ENCODE measurements at regions not wholly inside any gene's neighbourhood (a gene's known extent, or its start where the extent isn't known, plus 50 kb on each side); places are given as distances from the start of the nearest gene placed in this dataset.
A peak's percentile ranks its signal among the peaks of the same experiment; 100 is the strongest.

GRCh38 chr9:89943728-89944127 is 338.9 kb downstream of the GADD45G start:
- H3K9me3 ChIP-seq = no peaks in the 10 kb centered on the region
- intact Hi-C loops (cut with DNase I; ENCODE audit: low total_unique reads) (loop anchor here (10.0 kb wide), 1 partner anchor 339 kb away; the partner anchor contains the start of gene GADD45G), in situ Hi-C loops (cut with MboI; ENCODE audit: low pct_ligation_motif_present in 1 of 4, low pct_unique_long_range_greater_than_20kb in 1 of 4, low sequenced_read_pairs in 3 of 4) (no loop called here)
- peak overlapping the region in 2 of 4 donors; percentile 1 to 27 for H3K27ac ChIP-seq
- WGBS, 2 donors (ENCODE audit: low coverage in 1 of 2) = 33 to 59% methylated on average over 2 to 3 of the region's 3 CpGs
- TF ChIP-seq POLR2A (IDR thresholded peaks at IDR 0.05) (no peak), POLR2AphosphoS5 (IDR thresholded peaks at IDR 0.05) (peak in 2 of 3 donors; percentile 6 to 29), EP300 (IDR thresholded peaks at IDR 0.05; ENCODE audit: low read depth) (no peak)
- TF ChIP-seq, protein P1, sequence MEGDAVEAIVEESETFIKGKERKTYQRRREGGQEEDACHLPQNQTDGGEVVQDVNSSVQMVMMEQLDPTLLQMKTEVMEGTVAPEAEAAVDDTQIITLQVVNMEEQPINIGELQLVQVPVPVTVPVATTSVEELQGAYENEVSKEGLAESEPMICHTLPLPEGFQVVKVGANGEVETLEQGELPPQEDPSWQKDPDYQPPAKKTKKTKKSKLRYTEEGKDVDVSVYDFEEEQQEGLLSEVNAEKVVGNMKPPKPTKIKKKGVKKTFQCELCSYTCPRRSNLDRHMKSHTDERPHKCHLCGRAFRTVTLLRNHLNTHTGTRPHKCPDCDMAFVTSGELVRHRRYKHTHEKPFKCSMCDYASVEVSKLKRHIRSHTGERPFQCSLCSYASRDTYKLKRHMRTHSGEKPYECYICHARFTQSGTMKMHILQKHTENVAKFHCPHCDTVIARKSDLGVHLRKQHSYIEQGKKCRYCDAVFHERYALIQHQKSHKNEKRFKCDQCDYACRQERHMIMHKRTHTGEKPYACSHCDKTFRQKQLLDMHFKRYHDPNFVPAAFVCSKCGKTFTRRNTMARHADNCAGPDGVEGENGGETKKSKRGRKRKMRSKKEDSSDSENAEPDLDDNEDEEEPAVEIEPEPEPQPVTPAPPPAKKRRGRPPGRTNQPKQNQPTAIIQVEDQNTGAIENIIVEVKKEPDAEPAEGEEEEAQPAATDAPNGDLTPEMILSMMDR (IDR thresholded peaks at IDR 0.05) = no peak
- no peaks in the 10 kb centered on the region for H3K36me3 ChIP-seq
- no peaks in the 10 kb centered on the region for H3K27me3 ChIP-seq
- H3K4me1 ChIP-seq = peaks cover 5 to 13% (median 9%) of the 10 kb centered on the region in 4 donors
- no peak overlapping the region for H3K4me3 ChIP-seq
- DNase-seq = no peak

DNA sequence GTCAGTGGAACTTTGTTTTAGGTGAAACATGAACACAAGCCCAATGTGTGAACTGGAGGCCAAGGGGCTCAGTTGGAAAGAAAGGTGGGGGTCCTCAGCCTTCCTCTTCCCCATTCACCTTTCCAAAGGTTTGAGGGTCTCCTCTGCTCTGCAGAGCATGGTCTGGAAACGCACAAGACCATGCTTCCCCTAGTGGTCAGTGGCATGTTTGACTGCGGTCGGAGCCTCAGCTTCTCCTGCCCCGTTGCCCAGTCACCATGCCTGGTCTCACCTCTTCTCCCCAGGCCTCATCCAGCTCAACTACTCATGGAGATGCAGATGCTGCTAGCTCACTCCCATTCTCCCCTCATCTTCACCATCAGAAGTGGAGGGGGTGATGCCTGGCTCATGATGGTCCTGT is 340.3 kb downstream of the GADD45G start:
- in situ Hi-C loops (cut with MboI; ENCODE audit: low pct_ligation_motif_present in 1 of 4, low pct_unique_long_range_greater_than_20kb in 1 of 4, low sequenced_read_pairs in 3 of 4) = no loop called here
- no peaks in the 10 kb centered on the region for H3K36me3 ChIP-seq

GRCh38 chr9:89946741-89947140 is 341.9 kb downstream of the GADD45G start:
- TF ChIP-seq POLR2AphosphoS5 (IDR thresholded peaks at IDR 0.05) = peak in 1 of 3 donors; percentile 76
- TF ChIP-seq POLR2A (IDR thresholded peaks at IDR 0.05) = no peak
- Histone ChIP-seq H3K36me3 (no peaks in the 10 kb centered on the region), H3K4me3 (no peak overlapping the region), H3K4me1 (peaks cover under 1 to 13% (median 7%) of the 10 kb centered on the region in 4 donors), H3K27me3 (no peaks in the 10 kb centered on the region), H3K27ac (no peak overlapping the region), H3K9me3 (no peaks in the 10 kb centered on the region)
- in situ Hi-C loops (cut with MboI; ENCODE audit: low pct_ligation_motif_present in 1 of 4, low pct_unique_long_range_greater_than_20kb in 1 of 4, low sequenced_read_pairs in 3 of 4) = no loop called here
- no peak for DNase-seq
- 60 to 81% methylated on average over 3 of the region's 3 CpGs for WGBS, 2 donors (ENCODE audit: low coverage in 1 of 2)
- intact Hi-C loops (cut with DNase I; ENCODE audit: low total_unique reads) = loop anchor here (10.0 kb wide), 1 partner anchor 342 kb away; the partner anchor contains the start of gene GADD45G

More for the DNA sequence above, 340.3 kb downstream of the GADD45G start:
- no peaks in the 10 kb centered on the region for H3K27me3 ChIP-seq
- no peaks in the 10 kb centered on the region for H3K9me3 ChIP-seq
- H3K4me1 ChIP-seq = peaks cover 5 to 13% (median 9%) of the 10 kb centered on the region in 4 donors
- H3K27ac ChIP-seq = no peak overlapping the region
- no peak overlapping the region for H3K4me3 ChIP-seq
- TF ChIP-seq EP300 (IDR thresholded peaks at IDR 0.05; ENCODE audit: low read depth) (no peak), POLR2A (IDR thresholded peaks at IDR 0.05) (no peak)
- WGBS, 2 donors (ENCODE audit: low coverage in 1 of 2) = 94% methylated on average over 4 of the region's 4 CpGs; no CpG with 5 or more reads in 1 of the 2 donors
- DNase-seq = no peak
- intact Hi-C loops (cut with DNase I; ENCODE audit: low total_unique reads) = loop anchor here (10.0 kb wide), 1 partner anchor 340 kb away; the partner anchor contains the start of gene GADD45G

- no peak for DNase-seq
- Histone ChIP-seq H3K9me3 (no peaks in the 10 kb centered on the region), H3K4me1 (no peaks in the 10 kb centered on the region), H3K36me3 (no peaks in the 10 kb centered on the region), H3K4me3 (no peak overlapping the region), H3K27ac (no peak overlapping the region), H3K27me3 (no peaks in the 10 kb centered on the region)
- in situ Hi-C loops (cut with MboI; ENCODE audit: low pct_ligation_motif_present in 1 of 4, low pct_unique_long_range_greater_than_20kb in 1 of 4, low sequenced_read_pairs in 3 of 4) (no loop called here), intact Hi-C loops (cut with DNase I; ENCODE audit: low total_unique reads) (loop anchor here (10.0 kb wide), 1 partner anchor 344 kb away; the partner anchor contains the start of gene GADD45G)
- TF ChIP-seq POLR2AphosphoS5 (IDR thresholded peaks at IDR 0.05) (no peak), POLR2A (IDR thresholded peaks at IDR 0.05) (no peak), EP300 (IDR thresholded peaks at IDR 0.05; ENCODE audit: low read depth) (no peak)
- TF ChIP-seq, protein P1 (IDR thresholded peaks at IDR 0.05) = no peak
- 98 to 100% methylated on average over 2 to 4 of the region's 4 CpGs for WGBS, 2 donors (ENCODE audit: low coverage in 1 of 2)
Observed at GRCh38 chr9:89949111-89949510, 344.3 kb downstream of the GADD45G start.

DNA sequence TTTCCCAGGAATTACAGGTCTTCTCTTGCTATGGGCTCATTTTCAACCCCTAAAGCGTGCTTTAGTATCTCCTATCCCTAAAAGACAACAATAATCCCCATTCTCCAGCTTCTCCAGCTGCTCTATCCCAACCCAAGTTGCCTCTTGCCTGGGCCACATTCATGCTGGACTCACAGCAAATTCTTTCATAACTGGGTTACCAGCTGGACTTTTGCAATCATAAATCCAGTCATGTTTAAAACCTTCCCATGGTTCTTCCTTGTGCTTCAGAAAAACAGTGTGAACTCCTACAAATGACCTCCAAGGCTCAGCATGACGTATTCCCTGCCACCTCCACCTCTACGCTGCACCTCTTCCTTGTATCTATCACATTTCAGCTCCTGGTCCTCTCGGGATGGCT is 346.9 kb downstream of the GADD45G start:
- no peaks in the 10 kb centered on the region for H3K27me3 ChIP-seq
- no peaks in the 10 kb centered on the region for H3K36me3 ChIP-seq
- H3K27ac ChIP-seq = no peak overlapping the region
- intact Hi-C loops (cut with DNase I; ENCODE audit: low total_unique reads) (no loop called here), in situ Hi-C loops (cut with MboI; ENCODE audit: low pct_ligation_motif_present in 1 of 4, low pct_unique_long_range_greater_than_20kb in 1 of 4, low sequenced_read_pairs in 3 of 4) (no loop called here)
- H3K4me1 ChIP-seq = peaks cover 0 to 4% (median 0%) of the 10 kb centered on the region in 4 donors
- no peak overlapping the region for H3K4me3 ChIP-seq
- TF ChIP-seq, protein P1 (IDR thresholded peaks at IDR 0.05) = no peak
- TF ChIP-seq POLR2A (IDR thresholded peaks at IDR 0.05) = no peak
- no peak for TF ChIP-seq POLR2AphosphoS5 (IDR thresholded peaks at IDR 0.05)
- no peak for TF ChIP-seq EP300 (IDR thresholded peaks at IDR 0.05; ENCODE audit: low read depth)
- no peak for DNase-seq
- WGBS, 2 donors (ENCODE audit: low coverage in 1 of 2) = 88 to 89% methylated on average over 4 of the region's 4 CpGs
- H3K9me3 ChIP-seq = no peaks in the 10 kb centered on the region
